ENCODE measurements at regions not wholly inside any gene's neighbourhood (a gene's known extent, or its start where the extent isn't known, plus 50 kb on each side); places are given as distances from the start of the nearest gene placed in this dataset.

DNA sequence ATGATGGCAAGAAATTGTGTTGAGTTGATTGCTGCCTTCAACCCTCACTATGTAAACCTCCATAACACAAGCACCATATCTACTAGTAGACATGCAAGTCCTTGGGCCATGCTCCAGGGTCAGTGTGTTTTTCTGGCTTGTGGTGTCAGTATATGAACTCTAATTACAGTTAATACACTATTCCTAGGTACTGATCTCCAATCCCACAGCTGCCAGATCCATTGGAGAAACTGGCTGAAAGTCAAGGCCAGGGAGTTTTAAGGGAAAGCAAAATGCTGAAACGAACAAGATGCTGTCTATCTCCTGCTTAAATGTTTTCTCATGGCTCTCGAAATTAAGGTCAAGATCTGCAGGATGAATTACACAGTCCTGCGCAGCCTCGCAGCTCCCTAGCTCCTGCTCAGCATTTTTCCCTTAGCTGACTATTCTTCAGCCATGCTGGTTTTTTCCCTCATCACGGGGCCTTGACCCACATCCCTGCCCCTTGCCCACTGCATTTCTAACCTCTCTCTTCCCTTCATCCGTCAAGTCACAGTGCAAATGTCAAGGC, 425.0 kb upstream of the ADAMTS9 start:
- TF ChIP-seq, protein P1, sequence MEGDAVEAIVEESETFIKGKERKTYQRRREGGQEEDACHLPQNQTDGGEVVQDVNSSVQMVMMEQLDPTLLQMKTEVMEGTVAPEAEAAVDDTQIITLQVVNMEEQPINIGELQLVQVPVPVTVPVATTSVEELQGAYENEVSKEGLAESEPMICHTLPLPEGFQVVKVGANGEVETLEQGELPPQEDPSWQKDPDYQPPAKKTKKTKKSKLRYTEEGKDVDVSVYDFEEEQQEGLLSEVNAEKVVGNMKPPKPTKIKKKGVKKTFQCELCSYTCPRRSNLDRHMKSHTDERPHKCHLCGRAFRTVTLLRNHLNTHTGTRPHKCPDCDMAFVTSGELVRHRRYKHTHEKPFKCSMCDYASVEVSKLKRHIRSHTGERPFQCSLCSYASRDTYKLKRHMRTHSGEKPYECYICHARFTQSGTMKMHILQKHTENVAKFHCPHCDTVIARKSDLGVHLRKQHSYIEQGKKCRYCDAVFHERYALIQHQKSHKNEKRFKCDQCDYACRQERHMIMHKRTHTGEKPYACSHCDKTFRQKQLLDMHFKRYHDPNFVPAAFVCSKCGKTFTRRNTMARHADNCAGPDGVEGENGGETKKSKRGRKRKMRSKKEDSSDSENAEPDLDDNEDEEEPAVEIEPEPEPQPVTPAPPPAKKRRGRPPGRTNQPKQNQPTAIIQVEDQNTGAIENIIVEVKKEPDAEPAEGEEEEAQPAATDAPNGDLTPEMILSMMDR (IDR thresholded peaks at IDR 0.05; ENCODE audit: low read depth) = no peak

DNA sequence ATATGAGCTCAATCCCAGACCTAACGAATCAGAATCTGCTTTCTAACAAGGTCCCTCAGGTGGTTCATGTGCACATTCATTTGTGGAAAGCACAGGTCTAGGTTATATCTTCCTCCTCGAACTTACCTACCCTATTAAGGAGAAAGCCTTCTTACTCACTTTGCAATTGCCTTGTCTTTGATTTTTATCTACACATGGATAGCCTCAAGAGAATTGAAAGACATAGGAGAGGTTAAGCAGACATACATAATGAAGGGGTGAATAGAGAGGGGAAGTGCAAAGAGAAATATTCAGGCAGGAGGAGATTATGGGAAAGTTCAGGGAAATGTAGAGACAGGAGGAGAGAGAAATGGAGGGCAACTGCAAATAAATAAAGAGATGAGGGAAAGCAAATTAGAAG, 422.9 kb upstream of the ADAMTS9 start:
- TF ChIP-seq, protein P1 (IDR thresholded peaks at IDR 0.05; ENCODE audit: low read depth) = no peak

DNA sequence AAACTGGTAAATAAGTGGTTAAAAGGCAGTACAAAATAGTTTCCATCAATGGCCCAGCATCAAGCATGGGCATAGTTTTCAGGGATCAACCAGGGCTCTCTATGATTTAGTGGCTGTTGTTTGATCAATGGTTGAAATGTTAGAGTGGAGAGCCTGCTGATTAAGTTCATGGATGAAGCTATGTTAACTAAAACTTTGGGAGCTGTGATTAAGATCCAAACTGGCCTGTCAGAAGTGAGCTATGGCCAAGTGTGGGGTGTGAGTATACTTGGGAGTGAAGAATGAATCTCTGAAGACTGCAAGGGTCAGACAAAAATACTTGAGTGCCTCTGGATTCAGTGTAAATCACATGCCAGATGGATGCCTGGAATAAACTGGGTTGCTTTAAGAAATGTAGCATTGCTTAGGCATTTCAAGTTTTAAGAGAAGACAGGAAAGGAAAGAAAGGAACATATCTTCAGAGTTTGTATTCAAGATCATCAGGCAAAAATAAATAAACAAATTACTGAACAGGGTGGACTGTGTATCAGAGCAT, 422.2 kb upstream of the ADAMTS9 start:
- TF ChIP-seq, protein P1 (IDR thresholded peaks at IDR 0.05; ENCODE audit: low read depth) = no peak

DNA sequence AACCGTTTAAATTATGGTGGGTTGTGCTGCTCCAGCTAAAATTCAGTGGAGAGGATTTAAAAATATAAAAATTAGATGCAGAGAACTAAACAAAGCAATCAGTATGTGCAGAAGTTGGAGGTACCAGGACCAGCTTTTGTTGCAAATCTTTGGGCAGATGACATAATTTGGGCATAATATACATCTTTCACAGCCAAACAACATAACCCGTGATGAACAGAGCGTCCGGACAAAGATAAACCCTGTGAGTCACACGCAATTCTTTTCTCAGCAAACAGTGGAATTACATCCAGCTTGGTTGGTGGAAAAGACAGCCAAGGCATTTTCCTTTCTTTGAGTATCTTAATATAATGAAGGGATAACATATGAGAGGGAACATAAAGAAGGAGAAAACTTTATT, 419.4 kb upstream of the ADAMTS9 start:
- TF ChIP-seq, protein P1 (IDR thresholded peaks at IDR 0.05; ENCODE audit: low read depth) = no peak

DNA sequence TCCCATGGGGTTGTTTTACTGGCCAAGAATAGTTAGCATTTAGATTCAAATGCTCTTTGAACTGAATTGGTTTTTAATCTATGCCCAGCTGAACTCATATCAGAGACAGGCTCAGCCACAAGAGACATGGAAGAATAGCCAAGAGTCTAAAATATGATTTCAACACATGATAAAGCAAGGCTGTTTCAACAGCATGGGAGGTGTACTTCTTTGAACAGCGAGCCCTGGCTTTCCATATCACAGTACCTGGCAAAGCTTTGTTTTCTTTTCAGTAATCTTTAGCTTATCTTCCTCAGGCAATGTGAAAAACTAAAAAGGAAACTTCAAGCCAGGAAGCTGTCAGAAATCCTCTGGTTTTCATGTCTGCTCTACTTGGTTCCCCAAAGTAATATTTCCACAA, 413.6 kb upstream of the ADAMTS9 start:
- TF ChIP-seq, protein P1 (IDR thresholded peaks at IDR 0.05; ENCODE audit: low read depth) = no peak

DNA sequence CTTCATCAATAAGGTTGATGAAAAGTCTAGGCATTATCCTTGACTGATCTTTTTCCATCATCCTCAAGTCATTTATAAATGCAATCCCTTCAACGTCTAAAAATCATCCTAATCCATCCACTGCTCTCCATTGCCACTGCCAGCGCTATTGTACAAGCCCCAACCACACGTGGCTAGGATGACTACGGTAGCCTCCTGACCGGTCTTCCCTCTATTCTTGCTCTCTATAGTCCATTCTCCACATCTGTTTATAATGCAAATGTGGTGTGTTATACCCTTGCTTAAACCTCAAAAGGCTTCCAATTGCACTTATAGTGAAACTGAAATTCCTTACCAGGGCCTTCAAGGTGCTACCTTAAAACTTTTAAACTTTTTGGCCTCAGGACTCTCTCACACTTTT, 410.6 kb upstream of the ADAMTS9 start:
- TF ChIP-seq, protein P1 (IDR thresholded peaks at IDR 0.05; ENCODE audit: low read depth) = no peak

DNA sequence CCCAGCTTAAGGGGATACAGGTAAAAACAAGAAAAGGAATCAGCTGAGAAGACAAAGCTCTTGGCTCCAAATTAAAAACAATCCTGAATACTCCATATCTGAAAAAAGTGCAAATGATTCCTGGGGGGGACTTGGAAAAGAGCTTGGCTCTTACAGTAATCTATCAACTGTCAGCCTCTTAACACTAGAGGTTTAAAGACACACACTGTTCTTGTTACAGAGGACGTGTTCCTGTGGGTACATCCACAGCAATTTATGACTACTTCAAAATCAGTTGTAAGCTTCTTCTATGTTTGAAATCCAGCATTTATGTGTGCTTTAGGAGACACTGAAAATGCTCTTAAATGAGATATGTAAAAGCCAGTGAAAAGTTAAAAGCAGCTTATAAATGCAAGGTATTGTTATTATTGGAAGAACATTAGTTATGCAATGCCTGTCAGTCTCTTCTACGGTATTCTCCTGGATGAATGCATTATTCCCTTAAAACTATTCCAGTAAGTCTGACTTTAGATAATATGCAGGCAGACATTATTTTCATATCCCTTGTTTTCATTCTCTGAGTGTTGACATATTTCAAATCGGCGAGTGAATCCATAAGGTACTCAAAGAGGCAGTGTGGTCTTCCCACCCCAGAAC, 408.4 kb upstream of the ADAMTS9 start:
- TF ChIP-seq, protein P1 (IDR thresholded peaks at IDR 0.05; ENCODE audit: low read depth) = no peak

Data from subcutaneous adipose tissue (tissue), 1 donor.